Panc1 (cell line): ENCODE measurements at regions not wholly inside any gene's neighbourhood (a gene's known extent, or its start where the extent isn't known, plus 50 kb on each side); places are given as distances from the start of the nearest gene placed in this dataset.

Experiments
- ATAC-seq: fragments of 200-7000 bp; cut with Tn5 transposase; 2 replicates; pipeline ENCODE4 v1.9.1; 2020; ENCODE audit warnings: mild to moderate bottlenecking, moderate library complexity
- BruUV-seq: library from RNA; stranded (reverse); fragments of 400-500 nt; replicated peaks from 2 replicates; lab custom pipeline; 2021; lab: Mats Ljungman, UMichigan
- CTCF ChIA-PET: fragments of 300-600 bp; sonication (Branson Sonifier 250); formaldehyde crosslinking; loops from one replicate; lab custom pipeline; 2022; ENCODE audit warnings: antibody characterized with exemption; lab: Charles Lee
- POLR2A ChIA-PET: fragments of 300-600 bp; sonication (Branson Sonifier 250); formaldehyde crosslinking; loops from one replicate; lab custom pipeline; 2022; ENCODE audit warnings: antibody characterized with exemption; lab: Charles Lee
- DNase-seq: peaks from one replicate; pipeline ENCODE4 v3.0.0-alpha.2; 2010; ENCODE audit warnings: low read depth, low spot score
- H3K27ac ChIP-seq: 2 replicates; pipeline ENCODE4 v1.5.1; 2011; ENCODE audit warnings: mild to moderate bottlenecking, low read length, inconsistent platforms
- H3K27me3 ChIP-seq: fragments of 200-500 bp; sonication (Bioruptor generic); 2 replicates; pipeline ENCODE4 v1.6.0; 2014; ENCODE audit warnings: low read length, inconsistent platforms; ENCODE audit not compliant: control insufficient read depth, insufficient read depth
- H3K36me3 ChIP-seq: fragments of 200-500 bp; sonication (Bioruptor generic); 2 replicates; pipeline ENCODE4 v1.5.1; 2014; ENCODE audit warnings: inconsistent platforms, mild to moderate bottlenecking, low read length, moderate library complexity; ENCODE audit not compliant: control insufficient read depth, insufficient read depth
- H3K4me1 ChIP-seq: 2 replicates; pipeline ENCODE4 v1.5.1; 2011; ENCODE audit warnings: inconsistent platforms, mild to moderate bottlenecking, low read length, moderate library complexity; ENCODE audit not compliant: control insufficient read depth, insufficient read depth
- H3K4me3 ChIP-seq, 2 experiments: 2 replicates each; pipeline ENCODE4 v1.5.1; 2011 to 2012; ENCODE audit warnings: low read depth in 2 of 2, low read length in 2 of 2, mild to moderate bottlenecking in 2 of 2, inconsistent platforms in 1 of 2, moderate library complexity in 1 of 2
- H3K9me3 ChIP-seq: fragments of 200-500 bp; sonication (Bioruptor generic); 2 replicates; pipeline ENCODE4 v1.5.1; 2014; ENCODE audit warnings: low read depth, mild to moderate bottlenecking, inconsistent platforms, low read length, moderate library complexity; ENCODE audit not compliant: control insufficient read depth, insufficient read depth
- POLR2AphosphoS5 ChIP-seq: IDR thresholded peaks from 2 replicates; pipeline ENCODE4 v1.6.1; 2012; ENCODE audit warnings: mild to moderate bottlenecking, low read depth, low read length, moderate library complexity
- SIN3A ChIP-seq: IDR thresholded peaks from 2 replicates; pipeline ENCODE4 v1.6.1; 2012; ENCODE audit warnings: low read depth, mild to moderate bottlenecking, low read length, moderate library complexity, borderline replicate concordance; ENCODE audit not compliant: insufficient read depth
- TCF7L2 ChIP-seq: IDR thresholded peaks from 2 replicates; pipeline ENCODE4 v1.6.1; 2011; ENCODE audit warnings: mild to moderate bottlenecking, low read depth, low read length, inconsistent platforms
- in situ Hi-C: cut with HindIII; loops from 2 replicates; pipeline ENCODE4 v1.10.0; 2016; ENCODE audit warnings: low sequenced_read_pairs, low pct_unique_long_range_greater_than_20kb
- intact Hi-C: fragments of 100-400 bp; cut with micrococcal nuclease; formaldehyde crosslinking; loops from one replicate; pipeline ENCODE4 v1.10.0; 2022; ENCODE audit not compliant: unreplicated experiment
- TF ChIP-seq, protein P1 (sequence below), 2 experiments: IDR thresholded peaks; 2 replicates each; pipeline ENCODE4 v1.6.1; 2011 to 2012; ENCODE audit warnings: low read depth in 2 of 2, control low read depth in 1 of 2, low read length in 1 of 2, mild to moderate bottlenecking in 1 of 2, moderate library complexity in 1 of 2; ENCODE audit not compliant: insufficient read depth in 1 of 2
- TF ChIP-seq, protein P2 (sequence below): fragments of 450-650 bp; IDR thresholded peaks from 2 replicates; pipeline ENCODE4 v1.5.1; 2017; ENCODE audit warnings: mild to moderate bottlenecking

DNA sequence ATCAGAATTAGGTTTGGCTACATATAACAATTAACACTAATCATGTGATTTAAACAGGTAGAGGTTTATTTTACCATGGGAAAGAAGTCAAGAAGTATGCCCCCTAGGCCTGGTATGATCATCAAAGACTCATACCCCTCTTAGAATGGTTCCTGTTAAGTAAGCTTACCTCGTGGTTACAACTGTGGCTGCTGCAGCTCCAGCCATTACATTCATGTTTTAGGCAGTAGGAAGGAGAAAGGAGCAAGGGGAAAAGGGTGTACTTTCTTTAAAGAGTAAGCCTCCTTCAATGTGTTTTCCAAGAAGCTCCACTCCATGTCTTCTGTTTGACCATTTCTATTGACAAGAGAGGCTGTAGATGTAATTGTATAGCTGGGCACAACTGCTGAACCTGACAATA is 94.9 kb upstream of the GATB start:
- BruUV-seq: no TSS peak
- Histone ChIP-seq H3K27ac (no peak overlapping the region), H3K4me1 (no peaks in the 10 kb centered on the region), H3K4me3 (no peak overlapping the region), H3K27me3 (0 out of 2 replicates have a peak, but pooled peaks cover 3% of the 10 kb centered on the region), H3K36me3 (no peaks in the 10 kb centered on the region), H3K9me3 (no peaks in the 10 kb centered on the region)
- in situ Hi-C loops (no loop called here), intact Hi-C loops (no loop called here)
- ChIA-PET POLR2A (no interaction called here), CTCF (no interaction called here)
- DNase-seq (no peak), ATAC-seq (no peak)
- TF ChIP-seq POLR2AphosphoS5 (no peak), SIN3A (no peak), TCF7L2 (no peak)
- TF ChIP-seq, protein P1, sequence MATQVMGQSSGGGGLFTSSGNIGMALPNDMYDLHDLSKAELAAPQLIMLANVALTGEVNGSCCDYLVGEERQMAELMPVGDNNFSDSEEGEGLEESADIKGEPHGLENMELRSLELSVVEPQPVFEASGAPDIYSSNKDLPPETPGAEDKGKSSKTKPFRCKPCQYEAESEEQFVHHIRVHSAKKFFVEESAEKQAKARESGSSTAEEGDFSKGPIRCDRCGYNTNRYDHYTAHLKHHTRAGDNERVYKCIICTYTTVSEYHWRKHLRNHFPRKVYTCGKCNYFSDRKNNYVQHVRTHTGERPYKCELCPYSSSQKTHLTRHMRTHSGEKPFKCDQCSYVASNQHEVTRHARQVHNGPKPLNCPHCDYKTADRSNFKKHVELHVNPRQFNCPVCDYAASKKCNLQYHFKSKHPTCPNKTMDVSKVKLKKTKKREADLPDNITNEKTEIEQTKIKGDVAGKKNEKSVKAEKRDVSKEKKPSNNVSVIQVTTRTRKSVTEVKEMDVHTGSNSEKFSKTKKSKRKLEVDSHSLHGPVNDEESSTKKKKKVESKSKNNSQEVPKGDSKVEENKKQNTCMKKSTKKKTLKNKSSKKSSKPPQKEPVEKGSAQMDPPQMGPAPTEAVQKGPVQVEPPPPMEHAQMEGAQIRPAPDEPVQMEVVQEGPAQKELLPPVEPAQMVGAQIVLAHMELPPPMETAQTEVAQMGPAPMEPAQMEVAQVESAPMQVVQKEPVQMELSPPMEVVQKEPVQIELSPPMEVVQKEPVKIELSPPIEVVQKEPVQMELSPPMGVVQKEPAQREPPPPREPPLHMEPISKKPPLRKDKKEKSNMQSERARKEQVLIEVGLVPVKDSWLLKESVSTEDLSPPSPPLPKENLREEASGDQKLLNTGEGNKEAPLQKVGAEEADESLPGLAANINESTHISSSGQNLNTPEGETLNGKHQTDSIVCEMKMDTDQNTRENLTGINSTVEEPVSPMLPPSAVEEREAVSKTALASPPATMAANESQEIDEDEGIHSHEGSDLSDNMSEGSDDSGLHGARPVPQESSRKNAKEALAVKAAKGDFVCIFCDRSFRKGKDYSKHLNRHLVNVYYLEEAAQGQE (IDR thresholded peaks at IDR 0.05; ENCODE audit: insufficient read depth in 1 of 2, low read depth in 2 of 2, low read length in 1 of 2): no peak
- TF ChIP-seq, protein P2, sequence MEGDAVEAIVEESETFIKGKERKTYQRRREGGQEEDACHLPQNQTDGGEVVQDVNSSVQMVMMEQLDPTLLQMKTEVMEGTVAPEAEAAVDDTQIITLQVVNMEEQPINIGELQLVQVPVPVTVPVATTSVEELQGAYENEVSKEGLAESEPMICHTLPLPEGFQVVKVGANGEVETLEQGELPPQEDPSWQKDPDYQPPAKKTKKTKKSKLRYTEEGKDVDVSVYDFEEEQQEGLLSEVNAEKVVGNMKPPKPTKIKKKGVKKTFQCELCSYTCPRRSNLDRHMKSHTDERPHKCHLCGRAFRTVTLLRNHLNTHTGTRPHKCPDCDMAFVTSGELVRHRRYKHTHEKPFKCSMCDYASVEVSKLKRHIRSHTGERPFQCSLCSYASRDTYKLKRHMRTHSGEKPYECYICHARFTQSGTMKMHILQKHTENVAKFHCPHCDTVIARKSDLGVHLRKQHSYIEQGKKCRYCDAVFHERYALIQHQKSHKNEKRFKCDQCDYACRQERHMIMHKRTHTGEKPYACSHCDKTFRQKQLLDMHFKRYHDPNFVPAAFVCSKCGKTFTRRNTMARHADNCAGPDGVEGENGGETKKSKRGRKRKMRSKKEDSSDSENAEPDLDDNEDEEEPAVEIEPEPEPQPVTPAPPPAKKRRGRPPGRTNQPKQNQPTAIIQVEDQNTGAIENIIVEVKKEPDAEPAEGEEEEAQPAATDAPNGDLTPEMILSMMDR: no peak

DNA sequence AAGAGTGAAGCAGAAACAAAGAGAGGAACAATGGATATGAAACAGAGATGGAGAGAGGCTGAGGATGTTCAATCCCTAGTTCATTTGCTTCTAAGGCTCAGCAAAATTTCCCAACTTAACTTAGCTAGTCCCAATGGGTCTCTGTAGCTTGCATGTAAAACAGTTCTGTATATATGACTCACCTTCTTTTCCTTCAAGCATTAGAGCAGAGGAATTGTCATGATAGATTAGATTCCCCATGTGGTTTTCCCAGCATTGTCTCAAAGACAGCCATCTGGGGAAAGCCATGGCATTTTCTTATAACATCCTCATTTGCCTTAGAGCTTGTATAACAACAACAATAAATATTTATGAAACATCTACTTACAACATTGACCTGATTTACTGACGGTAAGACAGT is 93.9 kb upstream of the GATB start:
- H3K36me3 ChIP-seq: no peaks in the 10 kb centered on the region
- no peaks in the 10 kb centered on the region for H3K4me1 ChIP-seq
- no TSS peak for BruUV-seq
- H3K4me3 ChIP-seq: no peak overlapping the region
- in situ Hi-C loops: no loop called here
- TF ChIP-seq TCF7L2 (no peak), SIN3A (no peak), POLR2AphosphoS5 (no peak)
- TF ChIP-seq, protein P2: no peak
- TF ChIP-seq, protein P1 (IDR thresholded peaks at IDR 0.05; ENCODE audit: insufficient read depth in 1 of 2, low read depth in 2 of 2, low read length in 1 of 2): no peak
- H3K27me3 ChIP-seq: 0 out of 2 replicates have a peak, but pooled peaks cover 2% of the 10 kb centered on the region
- H3K27ac ChIP-seq: no peak overlapping the region
- no peak for DNase-seq
- POLR2A ChIA-PET: no interaction called here
- no peaks in the 10 kb centered on the region for H3K9me3 ChIP-seq
- CTCF ChIA-PET: no interaction called here
- no peak for ATAC-seq
- intact Hi-C loops: no loop called here
